ENCODE measurements at regions not wholly inside any gene's neighbourhood (a gene's known extent, or its start where the extent isn't known, plus 50 kb on each side); places are given as distances from the start of the nearest gene placed in this dataset.
"Not testable (repeated sequence)": the region's sequence is repeated elsewhere in the genome, so short reads cannot be mapped to it uniquely, and the experiment has no call there.

- no peak for DNase-seq (ENCODE audit: low read depth)
These were observed 54.4 kb upstream of the CPHXL start for GRCh38 chr16:75780669-75781068.

- no peak for DNase-seq (ENCODE audit: low read depth)
These were observed 55.5 kb upstream of the CPHXL start for GRCh38 chr16:75781683-75782343.

GRCh38 chr16:75787440-75787839 lies 61.1 kb upstream of the CPHXL start:
- DNase-seq (ENCODE audit: low read depth) = no peak

GRCh38 chr16:75789237-75789636 lies 62.9 kb upstream of the CPHXL start:
- peak; percentile 49 for DNase-seq (ENCODE audit: low read depth)

GRCh38 chr16:75792771-75793492 lies 66.6 kb upstream of the CPHXL start:
- DNase-seq (ENCODE audit: low read depth) = no peak

GRCh38 chr16:75793641-75794040 lies 67.4 kb upstream of the CPHXL start:
- DNase-seq (ENCODE audit: low read depth) = no peak

- DNase-seq (ENCODE audit: low read depth) = no peak
These were observed 68.1 kb upstream of the CPHXL start for GRCh38 chr16:75794426-75794825.

- DNase-seq (ENCODE audit: low read depth) = no peak
These were observed 72.4 kb upstream of the CPHXL start for GRCh38 chr16:75798714-75799113.

GRCh38 chr16:75801307-75801706 lies 75.0 kb upstream of the CPHXL start:
- DNase-seq (ENCODE audit: low read depth) = peak; percentile 9

- no peak for DNase-seq (ENCODE audit: low read depth)
These were observed 77.5 kb upstream of the CPHXL start for GRCh38 chr16:75803753-75804152.

GRCh38 chr16:75804368-75804767 lies 78.1 kb upstream of the CPHXL start:
- no peak for DNase-seq (ENCODE audit: low read depth)

GRCh38 chr16:75805946-75806345 lies 79.7 kb upstream of the CPHXL start:
- DNase-seq (ENCODE audit: low read depth) = no peak

GRCh38 chr16:75806487-75806886 lies 80.2 kb upstream of the CPHXL start:
- no peak for DNase-seq (ENCODE audit: low read depth)

- no peak for DNase-seq (ENCODE audit: low read depth)
These were observed 84.1 kb upstream of the CPHXL start for GRCh38 chr16:75810342-75810741.

- no peak for DNase-seq (ENCODE audit: low read depth)
These were observed 84.8 kb upstream of the CPHXL start for GRCh38 chr16:75811020-75811634.

GRCh38 chr16:75818491-75818890 lies 92.2 kb upstream of the CPHXL start:
- DNase-seq (ENCODE audit: low read depth) = peak; percentile 75

- peak; percentile 69 for DNase-seq (ENCODE audit: low read depth)
These were observed 94.4 kb upstream of the CPHXL start for GRCh38 chr16:75820672-75821071.

GRCh38 chr16:75821117-75821516 lies 94.8 kb upstream of the CPHXL start:
- no peak for DNase-seq (ENCODE audit: low read depth)

- DNase-seq (ENCODE audit: low read depth) = not testable (repeated sequence)
These were observed 99.5 kb upstream of the CPHXL start for GRCh38 chr16:75825750-75826149.

GRCh38 chr16:75827372-75828038 lies 101.2 kb upstream of the CPHXL start:
- not testable (repeated sequence) for DNase-seq (ENCODE audit: low read depth)

GRCh38 chr16:75833385-75833784 lies 107.1 kb upstream of the CPHXL start:
- DNase-seq (ENCODE audit: low read depth) = not testable (repeated sequence)

- DNase-seq (ENCODE audit: low read depth) = no peak
These were observed 110.2 kb upstream of the CPHXL start for GRCh38 chr16:75836347-75837010.

Measured in amniotic epithelial cell (primary cell).